Skeletal muscle cell (primary cell): ENCODE measurements at regions not wholly inside any gene's neighbourhood (a gene's known extent, or its start where the extent isn't known, plus 50 kb on each side); places are given as distances from the start of the nearest gene placed in this dataset.

ENCODE experiments used
- DNase-seq: peaks from one replicate; pipeline ENCODE4 v3.0.0-alpha.2; 2010; ENCODE audit warnings: low read depth
- H3K4me3 ChIP-seq: 2 replicates; pipeline ENCODE4 v1.5.1; 2011; ENCODE audit warnings: low read depth, mild to moderate bottlenecking, control low read depth, low read length, moderate library complexity

- no peak for DNase-seq
- H3K4me3 ChIP-seq = no peak overlapping the region
Measured at GRCh38 chr21:27818847-27819246, 852.0 kb upstream of the ADAMTS5 start.

- no peak overlapping the region for H3K4me3 ChIP-seq
- DNase-seq = no peak
Measured at GRCh38 chr21:27817902-27818623, 851.2 kb upstream of the ADAMTS5 start.

GRCh38 chr21:27817074-27817473 is 850.2 kb upstream of the ADAMTS5 start:
- no peak for DNase-seq
- H3K4me3 ChIP-seq = no peak overlapping the region

GRCh38 chr21:27816301-27816700 is 849.4 kb upstream of the ADAMTS5 start:
- no peak overlapping the region for H3K4me3 ChIP-seq
- no peak for DNase-seq

GRCh38 chr21:27814226-27814625 is 847.3 kb upstream of the ADAMTS5 start:
- H3K4me3 ChIP-seq = no peak overlapping the region

GRCh38 chr21:27813750-27814149 is 846.9 kb upstream of the ADAMTS5 start:
- DNase-seq = no peak
- H3K4me3 ChIP-seq = no peak overlapping the region

More at GRCh38 chr21:27814226-27814625, 847.3 kb upstream of the ADAMTS5 start:
- DNase-seq = no peak

- H3K4me3 ChIP-seq = no peak overlapping the region
- no peak for DNase-seq
Measured at GRCh38 chr21:27813344-27813743, 846.5 kb upstream of the ADAMTS5 start.

- H3K4me3 ChIP-seq = no peak overlapping the region
- no peak for DNase-seq
Measured at GRCh38 chr21:27812279-27812678, 845.4 kb upstream of the ADAMTS5 start.

GRCh38 chr21:27808923-27809322 is 842.0 kb upstream of the ADAMTS5 start:
- no peak overlapping the region for H3K4me3 ChIP-seq
- no peak for DNase-seq

GRCh38 chr21:27807596-27807995 is 840.7 kb upstream of the ADAMTS5 start:
- no peak overlapping the region for H3K4me3 ChIP-seq
- DNase-seq = no peak

GRCh38 chr21:27806281-27806680 is 839.4 kb upstream of the ADAMTS5 start:
- DNase-seq = no peak
- H3K4me3 ChIP-seq = no peak overlapping the region

GRCh38 chr21:27805696-27806095 is 838.8 kb upstream of the ADAMTS5 start:
- no peak overlapping the region for H3K4me3 ChIP-seq
- no peak for DNase-seq

- no peak for DNase-seq
- no peak overlapping the region for H3K4me3 ChIP-seq
Measured at GRCh38 chr21:27804515-27804914, 837.6 kb upstream of the ADAMTS5 start.

- DNase-seq = no peak
- H3K4me3 ChIP-seq = no peak overlapping the region
Measured at GRCh38 chr21:27803571-27803970, 836.7 kb upstream of the ADAMTS5 start.

- no peak for DNase-seq
- no peak overlapping the region for H3K4me3 ChIP-seq
Measured at GRCh38 chr21:27802816-27803475, 836.1 kb upstream of the ADAMTS5 start.

GRCh38 chr21:27799861-27800260 is 833.0 kb upstream of the ADAMTS5 start:
- no peak for DNase-seq

GRCh38 chr21:27796106-27796505 is 829.2 kb upstream of the ADAMTS5 start:
- DNase-seq = peak; percentile 32
- H3K4me3 ChIP-seq = no peak overlapping the region

More at GRCh38 chr21:27799861-27800260, 833.0 kb upstream of the ADAMTS5 start:
- H3K4me3 ChIP-seq = no peak overlapping the region

- no peak for DNase-seq
- no peak overlapping the region for H3K4me3 ChIP-seq
Measured at GRCh38 chr21:27795418-27795817, 828.5 kb upstream of the ADAMTS5 start.

GRCh38 chr21:27793901-27794300 is 827.0 kb upstream of the ADAMTS5 start:
- DNase-seq = no peak

GRCh38 chr21:27787046-27787445 is 820.2 kb upstream of the ADAMTS5 start:
- H3K4me3 ChIP-seq = no peak overlapping the region
- DNase-seq = no peak

More at GRCh38 chr21:27793901-27794300, 827.0 kb upstream of the ADAMTS5 start:
- H3K4me3 ChIP-seq = no peak overlapping the region

- no peak for DNase-seq
- no peak overlapping the region for H3K4me3 ChIP-seq
Measured at GRCh38 chr21:27779606-27780005, 812.7 kb upstream of the ADAMTS5 start.
